ENCODE measurements at regions not wholly inside any gene's neighbourhood (a gene's known extent, or its start where the extent isn't known, plus 50 kb on each side); places are given as distances from the start of the nearest gene placed in this dataset.
A peak's percentile ranks its signal among the peaks of the same experiment; 100 is the strongest.
"Not testable (repeated sequence)": the region's sequence is repeated elsewhere in the genome, so short reads cannot be mapped to it uniquely, and the experiment has no call there.

DNA sequence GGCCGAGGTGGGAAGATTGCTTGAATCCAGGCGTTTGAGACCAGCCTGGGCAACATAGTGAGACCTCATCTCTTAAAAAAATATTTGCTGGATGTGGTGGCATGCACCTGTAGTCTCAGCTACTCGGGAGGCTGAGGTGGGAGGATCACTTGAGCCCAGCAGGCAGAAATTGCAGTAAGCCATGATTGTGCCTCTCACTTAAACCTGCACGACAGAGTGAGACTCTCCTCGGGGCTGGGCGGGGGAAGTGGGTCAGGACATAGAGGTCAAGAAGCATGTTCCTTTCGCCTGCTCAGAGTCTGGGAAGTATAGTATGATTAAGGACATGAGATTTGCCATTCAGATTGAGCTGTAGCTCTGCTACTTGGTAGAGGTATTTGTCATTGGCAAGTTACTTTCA, 52.3 kb downstream of the SEPTIN7 start:
- not testable (repeated sequence) for DNase-seq (ENCODE audit: low read depth in 4 of 4, low spot score in 1 of 4)

GRCh38 chr7:35854311-35854710, 53.5 kb downstream of the SEPTIN7 start:
- DNase-seq (ENCODE audit: low read depth in 4 of 4, low spot score in 1 of 4): no peak

- no peak for DNase-seq (ENCODE audit: low read depth in 4 of 4, low spot score in 1 of 4)
Observed at GRCh38 chr7:35856175-35856574, 55.3 kb downstream of the SEPTIN7 start.

GRCh38 chr7:35860664-35861063, 59.8 kb downstream of the SEPTIN7 start:
- DNase-seq (ENCODE audit: low read depth in 4 of 4, low spot score in 1 of 4): no peak

DNA sequence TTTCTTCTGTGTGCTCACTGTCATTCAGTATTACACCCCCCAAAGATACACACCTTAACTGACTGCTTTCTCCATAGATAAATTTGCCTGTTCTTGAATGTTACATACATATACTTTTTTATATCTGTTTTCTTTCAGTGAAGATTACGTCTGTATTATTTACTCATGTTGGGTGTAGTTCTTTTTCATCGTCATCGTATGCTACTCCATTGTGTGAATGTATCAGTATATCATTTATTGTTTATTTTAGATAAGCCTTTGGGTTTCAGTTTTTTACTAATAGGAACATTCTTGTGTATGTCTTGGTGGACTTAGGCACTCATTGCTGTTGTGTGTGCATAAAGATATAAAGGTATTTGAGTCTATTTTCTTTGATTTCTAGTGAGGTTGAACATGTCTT, 64.4 kb downstream of the SEPTIN7 start:
- no peak for DNase-seq (ENCODE audit: low read depth in 4 of 4, low spot score in 1 of 4)

- no peak for DNase-seq (ENCODE audit: low read depth in 4 of 4, low spot score in 1 of 4)
Observed at GRCh38 chr7:35866186-35866585, 65.3 kb downstream of the SEPTIN7 start.

DNA sequence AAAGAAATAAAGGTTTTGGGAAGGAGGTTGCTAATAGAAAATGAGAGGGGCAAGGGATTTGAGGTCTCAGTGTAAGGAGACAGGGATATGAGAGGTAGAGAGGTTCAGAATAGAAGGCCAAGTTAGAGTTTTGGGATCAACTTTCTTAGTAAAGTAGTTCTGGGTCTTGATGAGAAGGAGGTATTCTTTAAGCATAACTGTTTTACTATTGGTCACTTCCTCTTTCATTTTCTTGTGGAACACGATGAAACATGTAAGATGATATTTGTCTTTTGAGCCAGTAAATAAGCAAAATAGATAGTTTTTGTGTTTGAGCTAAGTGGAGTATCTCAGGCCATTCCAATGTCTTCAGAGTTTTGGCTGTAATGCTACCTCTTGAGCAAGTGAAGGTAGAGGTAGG, 68.3 kb downstream of the SEPTIN7 start:
- DNase-seq (ENCODE audit: low read depth in 4 of 4, low spot score in 1 of 4): not testable (repeated sequence)

DNA sequence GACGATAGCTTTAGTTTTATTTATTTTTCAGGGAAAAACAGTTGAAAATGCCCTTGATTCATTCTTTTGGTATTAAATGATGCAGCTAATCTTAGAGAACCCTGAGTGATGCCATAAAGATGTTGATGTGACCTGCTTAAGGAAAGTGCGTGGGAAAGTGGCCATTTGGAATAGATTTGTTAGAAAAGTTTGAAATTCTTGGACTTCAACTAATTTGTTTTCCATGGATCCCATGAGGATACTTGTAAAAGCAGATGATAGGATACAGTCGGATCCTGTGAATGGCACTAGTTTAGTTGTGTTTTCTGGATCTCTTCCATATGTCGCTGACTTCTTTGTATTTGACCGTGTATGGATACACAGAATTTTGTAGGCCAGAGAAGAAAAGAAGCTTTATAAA, 69.0 kb downstream of the SEPTIN7 start:
- DNase-seq (ENCODE audit: low read depth in 4 of 4, low spot score in 1 of 4): no peak

DNA sequence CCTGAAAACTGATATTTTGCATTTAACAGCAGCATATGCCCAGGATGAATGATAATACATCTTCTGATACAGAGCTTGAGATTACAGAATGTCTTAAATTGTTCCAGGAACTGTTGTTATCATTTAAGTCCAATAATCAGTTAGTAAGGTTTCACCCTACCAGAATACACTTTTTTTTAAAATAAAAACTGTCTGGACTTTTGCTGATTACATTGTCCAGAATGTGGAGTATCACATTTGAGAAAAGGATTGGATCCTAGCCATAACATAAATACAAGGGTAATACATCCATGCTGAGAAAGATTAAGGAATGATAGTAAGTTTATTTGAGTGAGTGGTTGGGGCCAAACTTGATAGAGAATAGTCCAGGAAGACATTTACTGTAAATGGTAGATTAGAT, 71.0 kb downstream of the SEPTIN7 start:
- DNase-seq (ENCODE audit: low read depth in 4 of 4, low spot score in 1 of 4): no peak

DNA sequence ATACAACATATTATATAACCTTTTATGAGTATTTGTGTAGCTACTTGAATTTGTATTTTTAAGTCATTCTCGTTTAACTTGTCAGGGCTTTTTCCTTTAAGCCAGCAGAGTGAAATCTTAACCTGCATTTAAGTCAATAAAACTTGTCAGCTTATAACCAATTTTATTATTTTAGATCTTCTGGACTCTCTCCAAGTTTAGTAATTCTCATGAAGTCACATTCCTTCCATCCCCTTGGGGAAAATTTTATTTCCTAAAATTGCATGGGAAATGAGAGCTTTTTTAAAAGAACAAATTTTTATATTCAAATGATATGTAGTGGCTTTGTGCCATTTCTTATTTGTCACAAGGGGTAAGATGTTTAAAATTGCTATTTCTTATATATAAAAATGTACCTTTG, 74.0 kb downstream of the SEPTIN7 start:
- no peak for DNase-seq (ENCODE audit: low read depth in 4 of 4, low spot score in 1 of 4)

DNA sequence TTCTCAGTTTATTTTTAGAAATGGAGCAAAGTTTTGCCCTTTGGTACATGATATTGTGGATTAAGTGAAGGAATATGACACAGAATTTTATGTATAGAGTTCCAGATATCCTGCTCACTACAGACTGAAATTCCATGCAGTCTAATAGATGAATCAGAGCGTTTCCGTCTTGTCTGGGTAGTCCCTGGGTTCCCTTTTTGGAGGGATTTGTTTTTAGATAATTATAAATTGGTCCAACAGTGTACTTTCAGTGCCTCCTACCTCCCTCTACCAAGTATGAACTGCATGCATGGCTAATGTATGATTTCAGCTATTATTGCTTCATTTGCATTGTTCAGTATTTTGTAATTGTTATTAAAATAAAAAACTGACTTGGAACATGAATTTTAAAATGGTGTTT, 74.4 kb downstream of the SEPTIN7 start:
- DNase-seq (ENCODE audit: low read depth in 4 of 4, low spot score in 1 of 4): no peak

GRCh38 chr7:35878351-35878750, 77.5 kb downstream of the SEPTIN7 start:
- no peak for DNase-seq (ENCODE audit: low read depth in 4 of 4, low spot score in 1 of 4)

- DNase-seq (ENCODE audit: low read depth in 4 of 4, low spot score in 1 of 4): not testable (repeated sequence)
Observed at GRCh38 chr7:35887430-35887829, 86.6 kb downstream of the SEPTIN7 start.

- no peak for DNase-seq (ENCODE audit: low read depth in 4 of 4, low spot score in 1 of 4)
Observed at GRCh38 chr7:35889001-35889400, 88.1 kb downstream of the SEPTIN7 start.

- DNase-seq (ENCODE audit: low read depth in 4 of 4, low spot score in 1 of 4): no peak
Observed at GRCh38 chr7:35889870-35890269, 89.0 kb downstream of the SEPTIN7 start.

DNA sequence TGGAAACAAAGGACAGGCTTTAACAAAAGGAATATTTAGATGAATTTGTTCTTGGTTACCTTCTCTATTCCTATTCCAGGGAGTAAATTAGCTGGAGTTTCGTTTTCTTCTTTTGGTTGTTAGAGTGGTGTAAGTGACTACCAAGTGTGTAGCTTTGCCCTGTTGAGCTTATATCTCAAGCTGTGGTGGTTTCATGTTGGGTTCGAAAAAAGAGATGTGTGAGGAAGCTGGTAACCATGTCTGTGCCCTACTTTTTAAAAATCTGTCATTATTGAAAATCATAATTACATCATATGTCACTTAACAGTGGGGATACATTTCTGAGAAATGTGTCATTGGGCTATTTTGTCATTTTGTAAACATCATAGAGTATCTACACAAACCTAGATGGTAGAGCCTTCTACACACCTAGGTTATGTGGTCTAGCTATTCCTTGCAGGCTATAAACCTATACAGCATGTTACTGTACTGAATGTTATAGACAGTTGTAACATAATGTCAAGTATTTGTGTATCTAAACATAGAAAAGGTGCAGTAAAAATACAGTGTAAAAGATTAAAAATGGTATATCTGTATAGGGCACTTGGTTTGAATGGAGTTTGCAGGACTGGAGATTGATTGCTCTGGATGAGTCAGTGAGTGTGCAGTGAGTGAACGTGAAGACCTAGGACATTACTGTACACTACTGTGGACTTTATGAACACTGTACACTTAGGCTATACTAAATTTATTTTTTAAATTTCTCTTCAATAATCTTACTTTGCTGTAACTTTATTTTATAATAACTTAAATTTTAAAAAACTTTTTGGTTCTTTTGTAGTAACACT, 90.4 kb downstream of the SEPTIN7 start:
- no peak for DNase-seq (ENCODE audit: low read depth in 4 of 4, low spot score in 1 of 4)

GRCh38 chr7:35893649-35894048, 92.8 kb downstream of the SEPTIN7 start:
- DNase-seq (ENCODE audit: low read depth in 4 of 4, low spot score in 1 of 4): no peak

GRCh38 chr7:35894721-35895120, 93.9 kb downstream of the SEPTIN7 start:
- DNase-seq (ENCODE audit: low read depth in 4 of 4, low spot score in 1 of 4): no peak

GRCh38 chr7:35900651-35901050, 99.8 kb downstream of the SEPTIN7 start:
- no peak for DNase-seq (ENCODE audit: low read depth in 4 of 4, low spot score in 1 of 4)

DNA sequence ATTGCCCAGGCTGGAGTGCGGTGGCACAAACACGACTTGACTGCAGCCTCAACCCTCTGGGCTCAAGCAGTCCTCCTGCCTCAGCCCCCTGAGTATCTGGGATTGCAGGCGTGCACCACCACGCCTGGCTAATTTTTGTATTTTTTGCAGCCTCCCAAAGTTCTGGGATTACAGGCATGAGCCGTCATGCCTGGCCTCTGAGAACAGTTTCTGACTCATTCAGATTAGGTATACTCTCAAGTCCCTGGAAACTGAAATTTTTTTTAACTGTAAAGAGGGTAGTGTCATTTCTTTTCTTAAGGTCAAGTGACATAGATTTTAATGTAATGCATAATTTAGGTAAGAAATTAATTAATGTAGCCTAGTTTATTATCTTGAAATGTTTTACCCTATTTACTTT, 104.7 kb downstream of the SEPTIN7 start:
- DNase-seq (ENCODE audit: low read depth in 4 of 4, low spot score in 1 of 4): no peak

DNA sequence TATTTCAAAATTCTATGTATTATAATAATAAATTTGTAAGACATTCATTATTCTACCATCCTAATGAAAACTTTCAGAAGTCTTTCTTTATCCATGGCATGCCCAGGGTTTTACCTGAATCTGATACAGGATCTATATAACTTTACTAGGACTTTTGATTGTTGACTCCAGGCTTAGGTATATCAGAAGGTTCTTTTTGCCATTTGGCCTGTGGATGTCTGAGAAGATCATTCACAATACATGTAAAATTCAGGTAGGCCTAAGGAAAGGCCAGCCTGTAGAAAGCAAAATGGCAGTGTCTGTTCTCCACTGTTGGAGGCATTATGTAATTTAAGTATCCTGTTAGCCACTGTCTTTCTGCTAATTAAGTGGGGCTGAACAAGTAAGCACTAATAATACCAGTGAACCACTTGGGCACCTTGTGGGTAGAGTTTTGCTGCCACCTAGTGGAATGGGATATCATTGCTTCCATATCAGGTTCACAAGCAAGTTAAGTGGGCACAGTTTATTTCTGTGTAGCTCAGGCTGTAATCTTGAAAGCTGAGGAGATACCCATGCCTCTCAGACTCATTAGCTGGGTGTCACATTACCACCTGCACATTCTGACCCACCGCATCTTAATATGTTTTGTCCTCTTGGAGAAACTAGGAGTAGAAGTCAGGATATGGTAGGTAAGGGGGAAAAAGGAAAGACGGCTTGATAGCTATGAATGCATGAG, 105.5 kb downstream of the SEPTIN7 start:
- DNase-seq (ENCODE audit: low read depth in 4 of 4, low spot score in 1 of 4): peak; percentile 40 to 51 (median 44)

- DNase-seq (ENCODE audit: low read depth in 4 of 4, low spot score in 1 of 4): no peak
Observed at GRCh38 chr7:35908331-35909216, 107.7 kb downstream of the SEPTIN7 start.
